SIG-M5 (cell line): ENCODE measurements at regions not wholly inside any gene's neighbourhood (a gene's known extent, or its start where the extent isn't known, plus 50 kb on each side); places are given as distances from the start of the nearest gene placed in this dataset.
A peak's percentile ranks its signal among the peaks of the same experiment; 100 is the strongest.
"Not testable (repeated sequence)": the region's sequence is repeated elsewhere in the genome, so short reads cannot be mapped to it uniquely, and the experiment has no call there.

ENCODE experiments used
- DNase-seq: peaks from one replicate; lab custom pipeline; 2025; lab: John Stamatoyannopoulos, UW

DNA sequence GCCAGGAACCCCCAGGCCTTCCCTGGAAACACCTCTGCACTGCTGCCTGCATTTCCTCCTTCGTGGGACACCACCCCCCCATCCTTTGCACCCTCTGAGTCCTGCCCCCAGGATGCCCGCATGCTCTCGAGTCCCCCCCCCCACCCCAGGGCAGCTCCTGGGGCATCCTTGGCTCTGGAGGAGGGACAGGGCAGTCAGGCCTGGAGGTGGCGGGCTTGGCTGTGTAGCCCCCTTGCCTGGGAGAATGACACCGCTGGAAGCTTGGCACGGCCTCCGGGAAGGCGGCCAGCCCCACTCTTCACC, 98.9 kb upstream of the GSE1 start:
- no peak for DNase-seq

DNA sequence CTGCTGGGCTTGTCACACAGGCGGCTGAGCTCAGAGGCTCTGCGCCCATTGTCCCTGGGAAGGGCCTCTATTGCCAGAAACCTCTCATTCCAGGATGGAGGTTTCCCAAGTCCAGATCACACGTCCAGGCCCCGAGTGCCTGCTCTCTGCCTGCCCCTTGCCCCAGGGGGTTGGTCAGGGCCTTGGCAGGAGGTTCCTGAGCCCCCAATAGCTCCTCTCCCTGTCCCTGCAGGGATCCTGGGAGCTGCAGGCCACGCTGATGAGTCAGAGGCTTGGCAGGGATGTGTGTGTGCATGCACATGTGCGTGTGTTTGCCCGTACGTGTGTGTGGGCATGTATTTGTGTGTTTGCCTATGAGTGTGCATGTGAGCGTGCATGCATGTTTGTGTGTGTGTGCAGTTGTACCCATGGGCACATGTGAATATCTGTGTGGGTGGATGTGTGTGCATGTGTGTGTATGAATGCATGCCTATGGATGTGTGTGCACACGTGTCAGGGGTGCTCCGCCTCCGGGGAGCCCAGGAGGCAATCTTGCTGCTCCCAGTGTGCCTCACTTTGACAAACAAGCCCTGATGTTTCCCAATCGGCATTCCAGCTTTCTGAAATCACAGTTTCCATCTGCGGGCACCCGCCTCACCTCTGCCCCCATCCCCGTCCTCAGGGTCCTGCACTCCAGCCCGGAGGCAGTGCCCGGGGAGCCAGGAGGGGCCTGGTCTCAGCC, 98.4 kb upstream of the GSE1 start:
- no peak for DNase-seq

DNA sequence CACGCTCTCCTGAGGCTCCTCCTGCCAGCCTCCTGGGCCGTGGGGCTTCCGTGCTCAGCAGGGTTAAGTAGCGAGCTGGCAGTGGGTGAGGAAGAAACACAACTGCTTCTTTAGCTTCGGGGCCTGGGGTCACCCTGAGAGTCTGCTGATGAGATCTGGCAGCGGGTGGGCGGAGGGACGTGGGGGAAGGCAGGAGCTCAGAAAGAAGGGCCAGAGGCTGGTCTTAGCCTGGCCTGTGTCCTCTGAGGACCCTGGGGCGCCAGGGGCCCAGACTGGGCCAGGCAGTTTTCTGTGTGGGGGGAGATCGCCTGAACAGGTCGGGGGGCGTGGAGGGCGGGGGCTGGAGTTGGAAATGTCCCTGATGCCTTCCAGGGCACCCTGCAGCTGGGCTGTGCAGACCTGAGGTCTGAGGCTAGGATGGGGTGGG, 97.8 kb upstream of the GSE1 start:
- DNase-seq = no peak

DNA sequence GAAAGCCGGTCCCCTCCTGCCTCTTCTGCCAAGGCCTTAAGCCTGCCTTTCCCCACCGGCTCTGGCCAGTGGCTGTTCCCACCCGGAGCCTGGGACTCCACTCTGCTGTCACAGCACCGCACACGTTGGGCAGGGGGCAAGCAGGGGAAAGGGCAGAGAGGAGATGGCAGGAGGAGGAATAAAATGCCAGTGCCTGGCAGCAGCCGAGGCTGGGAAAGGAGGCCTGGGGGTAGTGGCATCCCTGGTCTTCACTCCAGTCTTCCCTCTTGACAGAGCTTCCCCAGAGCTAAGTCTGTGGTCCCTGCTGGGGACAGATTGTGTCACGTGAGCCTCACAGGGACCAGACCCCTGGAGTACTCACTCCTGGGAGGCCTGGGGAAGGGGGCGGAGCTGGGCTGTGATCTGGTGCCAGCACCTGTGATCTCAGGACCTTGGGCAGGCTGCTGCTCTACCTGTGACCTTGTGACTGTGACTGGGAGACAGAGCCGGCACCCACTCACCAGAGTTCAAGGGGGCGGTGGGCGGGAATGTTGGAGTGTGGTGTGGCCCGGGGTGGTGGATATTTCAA, 97.2 kb upstream of the GSE1 start:
- no peak for DNase-seq

DNA sequence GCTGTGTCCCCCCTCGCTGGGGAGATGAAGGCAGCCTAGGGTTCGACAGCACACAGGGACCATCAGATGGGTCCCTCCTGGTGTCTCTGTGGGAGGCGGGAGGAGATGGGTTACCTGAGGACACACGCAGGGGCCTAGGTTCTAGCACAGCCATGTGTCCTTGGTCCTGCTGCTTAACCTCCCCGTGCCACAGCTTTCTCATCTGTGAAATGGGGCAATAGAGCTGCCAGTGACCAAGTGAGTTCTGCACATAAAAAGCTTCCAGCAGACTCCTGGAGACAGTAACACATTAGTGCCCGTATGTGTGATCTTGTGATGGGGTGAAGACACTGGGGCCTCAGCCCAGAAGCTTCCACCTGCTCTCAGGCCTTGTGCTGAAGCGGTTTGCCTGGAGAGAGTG, 96.0 kb upstream of the GSE1 start:
- no peak for DNase-seq

DNA sequence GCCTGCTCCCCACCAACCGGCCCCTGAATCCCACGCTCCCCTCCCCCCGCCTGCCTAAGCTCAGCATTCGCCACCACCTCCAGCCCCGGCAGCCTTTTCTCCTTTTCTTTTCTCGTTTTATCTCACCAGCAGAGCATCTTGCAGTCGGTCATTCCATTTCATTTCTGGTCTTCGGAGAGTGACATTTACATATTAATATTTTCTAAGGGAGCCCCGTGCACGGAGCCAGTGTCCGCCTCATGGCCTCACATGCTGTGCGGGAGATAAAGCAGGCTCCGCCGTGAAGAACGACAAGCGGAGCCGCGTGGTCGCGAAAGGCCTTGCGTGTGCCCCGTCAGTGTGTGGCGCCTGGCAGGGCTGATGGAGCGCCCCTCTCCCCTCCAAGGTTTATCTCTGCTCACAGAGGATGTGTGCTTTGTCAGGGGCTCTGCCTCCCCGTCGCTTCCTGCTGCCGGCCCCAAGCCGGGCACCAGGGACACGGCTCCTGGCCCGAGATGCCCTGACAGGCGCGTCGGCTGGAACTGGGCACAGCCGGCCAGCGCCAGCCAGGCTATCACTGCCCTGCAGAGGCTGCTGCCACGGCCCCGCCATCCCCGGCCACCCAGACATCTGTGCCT, 95.5 kb upstream of the GSE1 start:
- no peak for DNase-seq

DNA sequence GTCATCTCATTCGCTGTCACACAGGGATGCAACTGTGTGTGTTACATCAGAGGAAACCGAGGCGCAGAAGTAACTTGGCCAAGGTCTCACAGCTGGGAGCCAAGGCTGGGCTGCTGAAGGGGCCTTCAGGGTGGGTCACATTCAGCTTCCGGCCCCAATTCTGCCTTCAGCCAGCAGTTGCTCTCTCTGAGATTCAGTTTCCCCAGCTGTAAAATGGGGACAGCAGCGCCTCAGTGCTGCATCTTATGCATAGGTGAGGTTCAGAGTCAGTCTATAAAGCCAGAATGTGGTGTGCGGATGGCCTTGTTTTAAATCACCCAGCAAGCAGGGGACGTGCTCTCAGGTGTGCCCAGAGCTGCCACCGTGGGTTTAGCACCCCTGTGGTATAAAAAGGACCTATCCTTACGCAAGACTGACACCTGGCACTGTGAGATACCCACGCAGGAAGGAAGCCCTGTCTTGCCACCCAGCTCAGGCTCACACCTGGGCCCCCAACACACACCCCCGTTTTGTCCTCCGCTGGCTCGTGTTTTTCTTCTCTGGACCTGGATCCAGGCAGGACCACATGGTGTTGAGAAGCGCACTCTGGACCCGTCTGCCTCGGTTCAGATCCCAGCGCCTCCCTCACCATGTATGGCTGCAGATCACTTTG, 94.6 kb upstream of the GSE1 start:
- no peak for DNase-seq

DNA sequence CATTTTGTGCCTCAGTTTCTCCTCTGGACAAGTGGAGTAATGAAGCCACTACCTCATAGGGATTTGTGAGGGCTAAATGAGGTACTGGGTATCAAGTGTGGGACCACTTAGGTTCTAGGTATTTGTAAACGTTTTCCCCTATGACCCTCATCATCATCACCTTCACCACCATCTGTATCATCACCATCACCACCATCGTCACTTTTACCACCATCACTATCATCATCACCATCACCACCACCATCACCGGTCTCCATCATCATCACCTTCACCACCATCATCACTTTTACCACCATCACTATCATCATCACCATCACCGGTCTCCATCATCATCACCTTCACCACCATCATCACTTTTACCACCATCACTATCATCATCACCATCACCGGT, 94.1 kb upstream of the GSE1 start:
- not testable (repeated sequence) for DNase-seq

DNA sequence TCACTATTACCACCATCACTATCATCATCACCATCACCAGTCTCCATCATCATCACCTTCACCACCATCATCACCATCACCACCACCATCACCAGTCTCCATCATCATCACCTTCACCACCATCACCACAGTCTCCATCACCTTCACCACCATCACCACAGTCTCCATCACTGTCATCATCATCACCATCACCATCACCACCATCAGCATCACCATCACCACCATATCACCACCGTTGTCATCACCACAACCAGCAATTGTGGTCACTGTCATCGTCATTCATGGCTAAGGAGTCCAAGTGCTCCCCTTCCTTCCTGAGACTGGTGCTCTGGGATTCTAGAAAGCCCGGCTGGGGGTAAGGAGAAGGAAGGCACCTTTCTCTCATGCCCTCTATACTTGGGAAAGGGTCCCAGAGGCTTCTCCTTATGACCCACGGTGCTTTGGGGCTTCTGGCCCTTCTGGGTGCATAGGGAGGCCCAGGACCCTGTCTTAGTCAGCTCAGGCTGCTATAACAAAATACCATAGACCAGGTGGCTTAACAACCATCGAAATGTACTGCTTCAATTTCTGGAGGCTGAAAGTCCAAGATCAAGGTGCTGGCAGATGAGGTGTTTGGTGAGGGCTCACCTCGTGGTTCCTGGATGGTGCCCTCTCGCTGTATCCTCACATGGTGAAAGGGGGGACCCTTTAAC, 93.4 kb upstream of the GSE1 start:
- DNase-seq = no peak

DNA sequence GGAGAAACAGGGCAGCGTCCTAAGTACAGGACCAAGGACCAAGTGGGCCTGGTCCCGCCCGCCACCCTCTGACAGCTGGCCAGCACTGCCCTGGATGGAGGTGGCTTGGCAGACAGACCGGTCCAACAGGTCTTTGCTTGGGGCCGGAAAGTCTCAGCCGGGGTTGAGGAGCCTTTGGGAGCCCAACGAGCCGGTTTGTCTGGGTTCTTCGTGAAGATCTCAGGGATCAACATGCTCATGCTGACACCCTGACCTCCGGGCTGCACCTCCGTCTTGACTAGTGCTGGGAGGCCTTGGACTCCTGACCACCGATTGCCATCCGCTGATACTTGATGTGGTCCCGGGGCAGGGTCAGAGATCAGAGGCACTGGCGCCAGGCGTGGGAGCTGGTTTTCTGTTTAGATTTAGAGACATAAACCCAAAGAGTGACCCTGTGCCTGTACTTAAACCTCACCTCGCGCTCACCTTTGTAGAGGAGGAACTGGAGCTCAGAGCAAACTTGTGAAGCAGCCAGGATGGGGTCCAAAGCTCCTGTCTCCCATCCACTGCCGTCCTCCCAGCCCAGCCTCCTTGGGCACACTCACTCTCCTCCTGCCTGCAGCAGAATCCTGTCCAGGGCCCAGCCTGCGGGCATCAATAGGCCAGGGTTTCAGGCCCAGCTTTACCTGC, 92.1 kb upstream of the GSE1 start:
- no peak for DNase-seq

DNA sequence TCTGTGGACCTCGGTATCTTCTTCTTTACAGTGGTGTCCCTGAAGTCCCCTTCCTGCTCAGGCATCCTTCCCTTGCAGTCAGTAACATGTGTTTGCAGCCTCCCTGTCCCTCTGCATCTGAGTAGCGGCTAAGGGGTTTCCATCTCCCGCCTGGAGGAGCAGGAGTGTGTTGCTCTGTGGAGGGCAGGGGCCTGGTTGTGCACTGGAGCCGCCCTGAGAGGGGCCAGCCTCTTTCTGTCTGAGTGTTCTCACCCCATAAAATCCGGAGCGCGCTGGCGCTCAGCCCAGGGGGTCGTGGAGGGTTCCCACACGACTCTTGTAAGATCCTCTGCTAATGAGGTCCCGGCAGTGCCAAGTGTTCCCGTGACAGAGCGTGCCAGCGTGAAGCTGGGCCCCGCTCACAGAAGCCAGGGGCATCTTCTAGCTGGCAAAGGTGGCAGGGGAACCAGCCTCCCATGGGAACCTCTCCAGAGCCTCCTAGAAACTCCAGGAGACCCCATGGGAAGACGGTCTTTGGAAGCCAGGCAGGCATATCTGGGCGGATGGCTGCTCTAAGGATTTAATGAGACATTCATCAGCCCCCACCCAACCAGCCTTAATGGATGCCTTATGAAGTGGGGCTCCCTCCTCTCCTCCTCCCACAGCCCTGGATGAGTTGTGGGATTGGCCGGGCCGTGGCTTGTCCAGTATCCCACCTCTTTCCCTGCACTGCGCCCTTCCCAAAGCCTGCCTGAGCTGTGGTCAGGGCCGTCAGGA, 91.4 kb upstream of the GSE1 start:
- DNase-seq = no peak

DNA sequence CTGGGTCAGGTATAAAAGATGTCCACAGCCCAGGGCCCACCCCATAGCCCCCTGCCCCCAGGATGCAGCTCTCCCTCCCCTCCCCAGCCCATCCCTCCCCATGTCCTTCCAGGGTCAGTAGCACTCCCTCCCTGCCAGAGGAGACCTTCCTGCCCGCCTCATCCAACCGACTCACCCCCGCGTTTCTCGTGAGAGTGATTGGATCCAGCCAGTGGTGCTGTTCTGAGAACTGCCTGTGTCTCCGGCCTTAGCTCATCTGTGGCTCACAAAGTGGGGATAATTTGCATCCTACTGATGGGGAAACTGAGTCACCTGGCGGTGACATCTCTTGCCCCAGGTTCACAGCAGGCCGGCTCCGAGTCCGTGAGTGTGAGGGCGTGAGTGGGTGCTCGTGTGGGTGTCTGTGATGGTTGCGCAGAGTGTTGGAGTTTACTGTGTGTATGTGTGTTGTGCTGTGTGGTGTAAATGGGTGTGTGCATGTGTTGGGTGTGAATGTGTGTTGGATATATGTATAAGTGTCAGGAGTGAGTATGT, 90.7 kb upstream of the GSE1 start:
- DNase-seq = no peak

DNA sequence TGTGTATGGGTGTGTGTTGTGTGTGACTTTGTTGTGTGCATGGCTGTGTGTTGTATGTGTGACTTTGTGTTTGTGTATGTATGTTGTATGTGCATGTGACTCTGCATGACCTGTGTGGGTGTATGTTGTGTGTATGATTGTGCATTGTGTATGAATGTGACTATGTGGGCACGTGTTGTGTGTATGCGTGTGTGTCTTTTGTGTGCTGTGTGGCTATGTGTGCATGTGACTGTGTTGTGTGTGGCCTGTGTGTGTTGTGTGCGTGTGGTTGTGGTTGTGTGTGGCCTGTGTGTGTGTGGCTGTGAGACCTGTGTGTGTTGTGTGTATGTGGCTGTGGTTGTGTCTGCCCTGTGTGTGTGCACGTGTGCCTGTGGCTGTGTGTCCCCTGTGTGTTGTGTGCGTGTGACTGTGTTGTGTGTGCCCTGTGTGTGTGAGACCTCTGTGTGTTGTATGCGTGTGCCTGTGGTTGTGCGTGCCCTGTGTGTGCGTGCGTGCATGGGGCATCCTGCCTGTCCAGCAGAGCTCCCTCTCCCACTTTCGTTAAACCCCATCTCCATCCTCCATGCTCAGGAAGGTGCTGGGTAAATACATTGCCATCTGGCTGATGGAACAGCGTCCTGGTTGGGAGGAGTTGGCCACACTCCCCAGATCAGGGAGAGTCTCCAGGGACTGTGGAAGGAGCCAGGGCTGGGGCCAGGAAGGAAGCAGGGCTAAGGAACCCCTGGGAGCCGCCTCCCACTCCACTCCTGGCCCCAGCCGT, 90.1 kb upstream of the GSE1 start:
- DNase-seq = no peak

DNA sequence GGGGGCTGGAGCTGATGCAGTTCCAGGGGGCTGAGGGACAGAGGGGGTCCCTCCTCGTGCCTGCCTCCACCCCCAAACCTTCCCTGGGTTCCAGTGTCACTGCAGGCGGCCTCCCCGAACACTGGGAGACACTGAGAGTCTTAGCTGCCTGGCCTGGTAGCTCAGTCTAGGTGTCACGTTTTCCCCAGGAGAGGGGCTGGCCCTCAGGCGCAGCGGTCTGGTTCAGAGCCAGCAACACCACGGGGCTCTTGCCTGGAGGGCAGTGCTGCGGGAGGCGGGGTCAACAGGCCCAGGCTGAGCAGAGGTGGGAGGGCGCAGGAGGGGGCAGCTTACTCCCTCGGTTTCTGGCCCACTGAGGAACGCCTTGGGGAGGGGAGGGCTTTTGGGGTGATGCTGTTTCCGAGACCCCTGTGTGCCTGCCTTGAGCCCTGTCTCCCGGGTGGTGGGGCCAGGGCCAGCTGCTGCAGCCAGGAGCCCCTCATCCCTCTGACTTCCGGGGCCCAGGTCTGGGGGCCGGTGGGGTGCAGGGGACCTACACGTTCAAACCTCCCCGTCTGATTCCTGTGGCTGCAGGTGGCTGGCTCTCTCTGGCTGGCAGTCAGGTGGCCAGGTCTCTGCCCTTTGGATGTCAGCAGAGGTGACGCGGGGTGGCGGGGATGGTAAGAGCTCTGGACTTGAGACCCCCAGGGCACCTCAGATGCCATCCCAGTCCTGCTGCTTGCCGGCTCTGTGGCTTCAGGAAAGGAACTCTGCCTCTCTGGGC, 89.3 kb upstream of the GSE1 start:
- no peak for DNase-seq

DNA sequence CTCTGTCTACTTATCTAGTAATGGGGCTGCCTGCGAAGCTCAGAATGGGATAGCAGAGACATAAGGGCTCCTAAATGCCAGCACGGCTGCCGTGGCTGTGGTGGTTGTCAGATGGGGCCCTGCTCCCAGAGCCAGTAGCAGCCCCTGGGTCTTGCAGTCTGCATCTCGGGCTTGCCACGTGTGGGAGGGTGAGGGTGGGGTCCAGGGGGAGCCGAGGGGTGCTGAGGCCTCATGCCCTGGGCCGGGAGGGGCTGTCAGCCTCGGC, 88.8 kb upstream of the GSE1 start:
- DNase-seq = no peak

DNA sequence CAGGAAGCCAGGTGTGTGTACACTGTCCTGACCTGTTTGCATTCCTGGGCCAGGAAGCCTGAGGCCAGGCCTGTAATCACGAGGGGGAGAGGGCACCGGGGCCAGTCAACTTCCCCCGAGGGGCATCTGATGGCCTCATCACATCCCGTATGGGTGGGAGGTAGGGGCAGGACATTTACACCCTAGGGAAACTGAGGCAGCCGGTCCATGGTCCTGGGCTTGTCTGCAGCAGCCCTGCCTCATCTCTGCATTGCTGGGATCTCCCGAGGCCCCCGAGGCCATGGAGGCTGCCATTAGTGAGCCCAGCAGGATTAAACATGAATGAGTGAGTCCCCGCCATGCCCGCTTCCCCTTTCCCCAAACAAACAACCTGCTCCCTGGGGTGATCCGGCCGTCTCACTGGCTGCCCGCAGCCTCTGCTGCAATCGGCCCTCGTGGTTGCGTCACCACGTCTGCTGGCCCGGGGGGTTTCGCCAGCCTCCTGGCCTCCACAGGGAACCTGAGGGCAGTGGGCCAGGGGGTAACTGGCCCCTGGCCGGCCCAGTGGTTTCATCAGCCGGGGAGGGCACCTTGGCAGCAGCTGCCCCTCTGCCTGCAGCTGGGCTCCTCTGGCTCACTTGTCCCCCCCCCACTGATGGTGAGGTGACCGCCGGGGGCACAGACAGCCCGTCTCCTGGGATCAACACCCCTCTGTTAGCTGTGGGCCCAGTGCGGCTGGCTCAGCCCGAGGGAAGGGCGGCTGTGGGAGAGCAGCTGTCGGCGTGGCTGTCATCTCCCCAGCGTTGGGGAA, 88.3 kb upstream of the GSE1 start:
- peak; percentile 60 for DNase-seq

DNA sequence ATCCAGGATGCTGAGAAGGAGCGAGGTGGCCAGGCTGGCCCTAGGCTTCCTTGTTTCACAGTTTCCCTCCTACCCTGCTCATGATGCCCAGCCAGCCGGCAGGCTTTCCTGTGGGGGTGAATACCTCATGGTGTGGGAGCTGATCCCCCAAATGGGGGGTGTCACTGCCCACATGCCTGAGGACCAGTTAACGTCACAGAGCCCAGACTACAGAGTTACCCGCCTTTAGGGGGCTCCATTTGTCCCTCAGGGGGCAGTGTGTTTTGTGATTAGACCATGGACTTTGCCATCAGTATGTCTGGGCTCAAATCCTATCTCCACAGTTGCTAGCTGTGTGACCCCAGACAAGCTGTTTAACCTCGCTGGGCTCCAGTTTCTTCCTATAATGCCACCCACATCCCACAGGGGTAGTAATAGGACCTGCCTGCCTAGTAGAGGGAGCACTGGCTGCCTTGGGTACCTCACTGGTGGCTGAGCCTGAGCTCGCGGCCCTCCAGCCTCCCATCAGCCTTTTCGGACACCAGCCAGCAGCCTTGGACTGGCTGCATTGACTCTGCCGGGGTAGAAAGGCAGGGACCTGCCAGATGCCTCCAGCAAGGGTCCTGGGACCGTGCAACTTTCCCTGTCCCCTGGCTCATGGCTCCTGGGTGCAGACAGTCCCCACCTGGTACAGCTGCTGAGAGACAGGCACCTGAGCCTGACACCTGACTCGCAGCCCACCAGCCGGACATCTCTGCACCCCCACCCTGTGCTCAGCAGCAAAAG, 87.5 kb upstream of the GSE1 start:
- no peak for DNase-seq

DNA sequence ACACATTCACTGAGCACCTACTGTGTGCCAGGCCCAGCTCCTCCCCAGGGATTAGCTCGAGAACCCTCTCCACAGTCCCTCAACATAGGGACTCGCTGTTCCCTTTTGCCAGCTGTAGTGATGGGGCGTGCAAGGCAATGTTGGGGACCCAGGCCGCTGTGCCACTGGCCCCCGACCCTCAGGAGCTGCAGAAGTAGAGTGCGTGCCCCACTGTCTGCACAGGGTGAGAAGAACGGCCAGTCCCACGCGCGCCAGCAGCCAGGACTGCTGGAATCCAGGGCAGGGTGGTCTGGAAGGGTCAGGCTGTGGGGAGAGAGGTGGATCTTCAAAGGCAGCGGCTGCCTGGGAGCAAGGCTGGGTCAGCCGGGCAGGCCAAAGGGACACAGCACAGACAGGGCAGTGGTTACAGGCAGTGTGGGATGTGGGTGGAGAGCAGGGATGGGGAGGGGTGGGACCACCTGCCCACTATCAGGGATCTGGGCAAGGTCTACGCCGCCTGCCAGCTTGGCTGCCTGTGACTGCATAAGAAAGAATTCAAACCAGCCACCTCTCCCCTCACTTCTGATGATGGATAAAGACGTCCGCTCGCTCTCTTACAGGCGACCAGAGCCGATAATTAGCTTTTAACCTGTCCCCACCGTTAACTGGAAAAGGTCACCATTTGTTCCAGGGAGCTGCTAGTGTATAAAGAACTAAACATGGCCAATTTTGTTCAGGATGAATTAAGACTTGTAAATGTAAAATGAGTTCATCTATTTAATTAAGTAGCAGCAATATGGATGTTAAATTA, 86.7 kb upstream of the GSE1 start:
- no peak for DNase-seq
